OCI-LY1 (cell line): ENCODE measurements at regions not wholly inside any gene's neighbourhood (a gene's known extent, or its start where the extent isn't known, plus 50 kb on each side); places are given as distances from the start of the nearest gene placed in this dataset.
"Not testable (repeated sequence)": the region's sequence is repeated elsewhere in the genome, so short reads cannot be mapped to it uniquely, and the experiment has no call there.

Experiments
- H2AFZ ChIP-seq: fragments of 200-600 bp; sonication (generic), shearing (Covaris generic); 2 replicates; pipeline ENCODE4 v1.6.0; 2014; ENCODE audit warnings: antibody characterized with exemption, mild to moderate bottlenecking, low read length
- H3F3A ChIP-seq: fragments of 200-600 bp; sonication (generic), shearing (Covaris generic); 2 replicates; pipeline ENCODE4 v1.6.0; 2014; ENCODE audit warnings: mild to moderate bottlenecking, antibody characterized with exemption, low read length, moderate library complexity; ENCODE audit not compliant: insufficient read depth
- H3K27ac ChIP-seq: fragments of 200-600 bp; sonication (generic); 2 replicates; pipeline ENCODE4 v1.5.1; 2014; ENCODE audit warnings: low read length, mixed run types, mild to moderate bottlenecking, low read depth; ENCODE audit not compliant: poor library complexity, severe bottlenecking
- H3K27me3 ChIP-seq: fragments of 200-600 bp; sonication (generic); 2 replicates; pipeline ENCODE4 v1.6.0; 2014; ENCODE audit warnings: antibody characterized with exemption, mild to moderate bottlenecking, low read length, moderate library complexity; ENCODE audit not compliant: insufficient read depth
- H3K36me3 ChIP-seq: fragments of 200-600 bp; sonication (generic); 2 replicates; pipeline ENCODE4 v1.6.1; 2014; ENCODE audit warnings: mild to moderate bottlenecking, antibody characterized with exemption, low read length, moderate library complexity, mixed read lengths; ENCODE audit not compliant: insufficient read depth
- H3K4me1 ChIP-seq: fragments of 200-600 bp; sonication (generic); 2 replicates; pipeline ENCODE4 v1.5.1; 2014; ENCODE audit warnings: mild to moderate bottlenecking, low read length, moderate library complexity; ENCODE audit not compliant: insufficient read depth, severe bottlenecking
- H3K4me2 ChIP-seq: fragments of 200-600 bp; sonication (generic), shearing (Covaris generic); 2 replicates; pipeline ENCODE4 v1.6.1; 2014; ENCODE audit warnings: low read length
- H3K4me3 ChIP-seq: fragments of 200-600 bp; sonication (generic); 2 replicates; pipeline ENCODE4 v1.5.1; 2014; ENCODE audit warnings: low read length, low read depth, mild to moderate bottlenecking, mixed read lengths; ENCODE audit not compliant: poor library complexity, severe bottlenecking
- H3K79me2 ChIP-seq: fragments of 200-600 bp; shearing (Covaris generic); 2 replicates; pipeline ENCODE4 v1.6.1; 2016; ENCODE audit warnings: mixed run types, low read length, mixed read lengths; ENCODE audit not compliant: insufficient read depth
- H3K9ac ChIP-seq: fragments of 200-600 bp; sonication (generic), shearing (Covaris generic); 2 replicates; pipeline ENCODE4 v1.6.1; 2014; ENCODE audit warnings: mild to moderate bottlenecking, low read length, mixed read lengths
- H3K9me2 ChIP-seq: fragments of 200-600 bp; sonication (generic), shearing (Covaris generic); 2 replicates; pipeline ENCODE4 v1.6.1; 2014; ENCODE audit warnings: low read depth, mild to moderate bottlenecking, low read length, mixed read lengths
- H3K9me3 ChIP-seq: fragments of 200-600 bp; shearing (Covaris generic); 2 replicates; pipeline ENCODE4 v1.6.1; 2014; ENCODE audit warnings: low read length, mixed read lengths
- H4K20me1 ChIP-seq: fragments of 200-600 bp; sonication (generic), shearing (Covaris generic); 2 replicates; pipeline ENCODE4 v1.6.0; 2016; ENCODE audit warnings: mild to moderate bottlenecking, low read length; ENCODE audit not compliant: insufficient read depth
- EZH2 ChIP-seq: fragments of 200-600 bp; sonication (generic), shearing (Covaris generic); IDR thresholded peaks from 2 replicates; pipeline ENCODE4 v1.8.0; 2017; ENCODE audit warnings: borderline replicate concordance, mixed run types, mild to moderate bottlenecking, antibody characterized with exemption, low read length, moderate library complexity, mixed read lengths
- TF ChIP-seq, protein P1 (sequence below): fragments of 200-600 bp; sonication (generic), shearing (Covaris generic); IDR thresholded peaks from 2 replicates; pipeline ENCODE4 v1.5.1; 2017; ENCODE audit warnings: mild to moderate bottlenecking, antibody characterized with exemption, low read length, moderate library complexity, mixed read lengths

DNA sequence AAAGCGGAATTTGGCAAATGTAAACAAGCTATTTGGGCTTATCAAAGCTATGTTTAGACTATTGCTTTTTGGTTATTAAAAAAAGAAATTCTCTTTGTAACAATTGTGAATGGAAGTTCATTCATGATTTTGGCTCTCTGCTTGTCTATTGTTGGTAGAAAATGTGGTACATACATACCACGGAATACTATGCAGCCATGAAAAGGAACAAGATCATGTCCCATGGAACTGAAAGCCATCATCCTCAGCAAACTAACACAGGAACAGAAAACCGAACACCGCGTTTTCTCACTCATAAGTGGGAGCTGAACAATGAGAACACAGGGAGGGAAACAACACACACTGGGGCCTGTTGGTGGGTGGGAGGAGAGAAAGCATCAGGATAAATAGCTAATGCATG lies 465.4 kb downstream of the SETD4 start:
- no peaks in the 10 kb centered on the region for H3K27me3 ChIP-seq
- no peaks in the 10 kb centered on the region for H4K20me1 ChIP-seq
- no peak overlapping the region for H2AFZ ChIP-seq
- H3K4me3 ChIP-seq: no peak overlapping the region
- H3K9me3 ChIP-seq: no peaks in the 10 kb centered on the region
- H3K36me3 ChIP-seq: no peaks in the 10 kb centered on the region
- no peak overlapping the region for H3K9ac ChIP-seq
- H3K4me1 ChIP-seq: no peaks in the 10 kb centered on the region
- no peak overlapping the region for H3K4me2 ChIP-seq
- no peaks in the 10 kb centered on the region for H3K79me2 ChIP-seq
- no peaks in the 10 kb centered on the region for H3K9me2 ChIP-seq
- H3F3A ChIP-seq: no peaks in the 10 kb centered on the region
- TF ChIP-seq, protein P1, sequence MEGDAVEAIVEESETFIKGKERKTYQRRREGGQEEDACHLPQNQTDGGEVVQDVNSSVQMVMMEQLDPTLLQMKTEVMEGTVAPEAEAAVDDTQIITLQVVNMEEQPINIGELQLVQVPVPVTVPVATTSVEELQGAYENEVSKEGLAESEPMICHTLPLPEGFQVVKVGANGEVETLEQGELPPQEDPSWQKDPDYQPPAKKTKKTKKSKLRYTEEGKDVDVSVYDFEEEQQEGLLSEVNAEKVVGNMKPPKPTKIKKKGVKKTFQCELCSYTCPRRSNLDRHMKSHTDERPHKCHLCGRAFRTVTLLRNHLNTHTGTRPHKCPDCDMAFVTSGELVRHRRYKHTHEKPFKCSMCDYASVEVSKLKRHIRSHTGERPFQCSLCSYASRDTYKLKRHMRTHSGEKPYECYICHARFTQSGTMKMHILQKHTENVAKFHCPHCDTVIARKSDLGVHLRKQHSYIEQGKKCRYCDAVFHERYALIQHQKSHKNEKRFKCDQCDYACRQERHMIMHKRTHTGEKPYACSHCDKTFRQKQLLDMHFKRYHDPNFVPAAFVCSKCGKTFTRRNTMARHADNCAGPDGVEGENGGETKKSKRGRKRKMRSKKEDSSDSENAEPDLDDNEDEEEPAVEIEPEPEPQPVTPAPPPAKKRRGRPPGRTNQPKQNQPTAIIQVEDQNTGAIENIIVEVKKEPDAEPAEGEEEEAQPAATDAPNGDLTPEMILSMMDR: no peak
- no peak for TF ChIP-seq EZH2
- H3K27ac ChIP-seq: no peak overlapping the region

DNA sequence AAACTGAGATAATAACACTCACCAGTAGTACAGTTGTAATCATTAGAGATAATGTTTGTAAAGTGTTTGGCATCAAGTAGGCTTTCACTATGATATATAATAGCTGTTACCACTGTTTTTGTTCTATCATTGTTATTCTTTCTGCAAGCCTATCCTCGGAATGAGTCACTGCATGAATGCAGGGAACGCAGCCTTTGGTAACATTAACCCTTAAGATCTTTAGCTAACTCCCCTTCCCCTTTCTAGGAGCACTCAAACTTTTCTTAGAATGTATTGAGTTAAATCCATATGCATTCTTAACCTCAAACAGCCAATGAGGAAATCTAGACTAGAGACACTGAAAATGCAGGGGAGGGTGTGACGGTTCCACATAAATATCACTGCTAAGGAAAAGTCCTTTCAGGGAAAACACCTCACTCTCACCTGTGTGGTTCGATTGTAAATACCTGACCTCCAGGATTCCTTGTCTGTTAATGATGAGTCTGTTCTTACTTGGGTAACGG lies 467.3 kb downstream of the SETD4 start:
- H4K20me1 ChIP-seq: no peaks in the 10 kb centered on the region

DNA sequence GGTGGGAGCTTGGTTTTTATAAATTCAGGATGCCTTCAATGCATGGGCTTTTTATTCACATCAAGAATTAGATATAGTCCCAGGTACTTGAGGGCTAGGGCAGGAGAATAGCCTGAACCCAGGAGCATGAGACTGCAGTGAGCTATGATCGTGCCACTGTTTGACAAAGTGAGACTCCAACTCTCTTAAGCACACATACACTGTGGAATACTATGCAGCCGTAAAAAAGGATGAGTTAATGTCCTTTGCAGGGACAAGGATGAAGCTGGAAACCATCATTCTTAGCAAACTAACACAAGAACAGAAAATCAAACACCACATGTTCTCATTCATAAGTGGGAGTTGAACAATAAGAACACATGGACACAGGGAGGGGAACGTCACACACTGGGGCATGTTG lies 470.0 kb downstream of the SETD4 start:
- H3K4me1 ChIP-seq, H3K9ac ChIP-seq, H2AFZ ChIP-seq, H3K4me2 ChIP-seq, H3K9me3 ChIP-seq, H3K9me2 ChIP-seq, H4K20me1 ChIP-seq, H3K27me3 ChIP-seq, H3F3A ChIP-seq, H3K79me2 ChIP-seq, H3K4me3 ChIP-seq, H3K27ac ChIP-seq, H3K36me3 ChIP-seq: not testable (repeated sequence)

More for the DNA sequence above, 467.3 kb downstream of the SETD4 start:
- TF ChIP-seq, protein P1: no peak
- no peak for TF ChIP-seq EZH2
- no peak overlapping the region for H2AFZ ChIP-seq
- no peaks in the 10 kb centered on the region for H3K79me2 ChIP-seq
- no peaks in the 10 kb centered on the region for H3K27me3 ChIP-seq
- no peaks in the 10 kb centered on the region for H3K9me2 ChIP-seq
- no peak overlapping the region for H3K4me2 ChIP-seq
- no peaks in the 10 kb centered on the region for H3K36me3 ChIP-seq
- no peaks in the 10 kb centered on the region for H3K9me3 ChIP-seq
- no peak overlapping the region for H3K9ac ChIP-seq
- H3K4me1 ChIP-seq: no peaks in the 10 kb centered on the region
- H3F3A ChIP-seq: no peaks in the 10 kb centered on the region
- no peak overlapping the region for H3K4me3 ChIP-seq
- no peak overlapping the region for H3K27ac ChIP-seq

DNA sequence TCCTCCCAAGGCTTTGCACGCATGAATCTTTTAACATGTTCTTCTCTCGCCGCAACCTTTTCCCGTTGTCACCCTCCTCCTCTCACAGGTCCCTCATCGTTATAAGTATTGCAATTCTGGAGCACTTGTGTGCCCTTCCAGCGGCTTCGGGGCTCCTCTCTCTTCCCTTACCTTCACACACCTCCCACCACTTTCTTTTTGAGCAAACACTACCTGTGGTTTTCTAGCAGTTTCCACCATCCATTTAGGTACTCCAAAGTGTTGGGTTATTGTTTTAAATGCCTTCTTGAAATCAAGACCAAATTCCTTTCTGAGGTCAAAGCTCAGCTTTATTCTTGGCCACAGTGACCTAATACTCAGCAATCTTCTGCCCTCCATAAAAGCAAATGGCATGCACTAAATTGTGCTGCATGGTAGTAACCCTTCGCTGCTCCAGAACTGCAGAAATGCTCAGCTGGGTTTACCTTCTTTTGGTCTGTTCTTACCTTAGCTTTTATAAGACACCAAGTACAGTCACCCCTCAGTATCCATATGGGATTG lies 472.4 kb downstream of the SETD4 start:
- Histone ChIP-seq H3K4me1 (no peaks in the 10 kb centered on the region), H3K9me2 (no peaks in the 10 kb centered on the region), H3F3A (no peaks in the 10 kb centered on the region), H3K4me3 (no peak overlapping the region), H3K36me3 (no peaks in the 10 kb centered on the region), H2AFZ (no peak overlapping the region), H3K4me2 (no peak overlapping the region), H3K9me3 (no peaks in the 10 kb centered on the region), H3K27me3 (no peaks in the 10 kb centered on the region), H3K27ac (no peak overlapping the region), H3K79me2 (no peaks in the 10 kb centered on the region), H4K20me1 (no peaks in the 10 kb centered on the region), H3K9ac (no peak overlapping the region)
- no peak for TF ChIP-seq EZH2
- TF ChIP-seq, protein P1: no peak
